ENCODE measurements at regions not wholly inside any gene's neighbourhood (a gene's known extent, or its start where the extent isn't known, plus 50 kb on each side); places are given as distances from the start of the nearest gene placed in this dataset.

DNA sequence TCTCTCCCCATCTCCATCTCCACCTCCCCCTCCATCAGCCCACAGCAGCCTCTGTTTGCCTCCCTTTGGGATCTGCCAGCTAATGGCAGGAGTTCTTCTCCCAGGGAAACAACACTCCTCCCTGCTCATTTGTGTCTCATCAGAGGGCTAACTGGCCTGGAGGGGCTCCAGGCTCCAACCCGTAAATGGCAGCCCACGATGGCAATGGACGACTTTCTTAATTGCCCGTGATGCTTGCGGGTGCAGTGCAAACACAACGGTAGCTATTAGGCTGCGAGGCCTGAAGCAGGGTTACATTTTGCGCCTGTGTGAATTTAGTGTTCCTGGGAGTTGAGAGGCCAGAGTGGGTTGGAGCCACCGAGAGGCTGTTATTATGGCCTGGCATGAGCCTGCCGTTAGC lies 285.1 kb downstream of the TNS1 start:
- DNase-seq = no peak

GRCh38 chr2:217715484-217715883 lies 287.3 kb downstream of the TNS1 start:
- no peak for DNase-seq

GRCh38 chr2:217714287-217714751 lies 288.5 kb downstream of the TNS1 start:
- no peak for DNase-seq

DNA sequence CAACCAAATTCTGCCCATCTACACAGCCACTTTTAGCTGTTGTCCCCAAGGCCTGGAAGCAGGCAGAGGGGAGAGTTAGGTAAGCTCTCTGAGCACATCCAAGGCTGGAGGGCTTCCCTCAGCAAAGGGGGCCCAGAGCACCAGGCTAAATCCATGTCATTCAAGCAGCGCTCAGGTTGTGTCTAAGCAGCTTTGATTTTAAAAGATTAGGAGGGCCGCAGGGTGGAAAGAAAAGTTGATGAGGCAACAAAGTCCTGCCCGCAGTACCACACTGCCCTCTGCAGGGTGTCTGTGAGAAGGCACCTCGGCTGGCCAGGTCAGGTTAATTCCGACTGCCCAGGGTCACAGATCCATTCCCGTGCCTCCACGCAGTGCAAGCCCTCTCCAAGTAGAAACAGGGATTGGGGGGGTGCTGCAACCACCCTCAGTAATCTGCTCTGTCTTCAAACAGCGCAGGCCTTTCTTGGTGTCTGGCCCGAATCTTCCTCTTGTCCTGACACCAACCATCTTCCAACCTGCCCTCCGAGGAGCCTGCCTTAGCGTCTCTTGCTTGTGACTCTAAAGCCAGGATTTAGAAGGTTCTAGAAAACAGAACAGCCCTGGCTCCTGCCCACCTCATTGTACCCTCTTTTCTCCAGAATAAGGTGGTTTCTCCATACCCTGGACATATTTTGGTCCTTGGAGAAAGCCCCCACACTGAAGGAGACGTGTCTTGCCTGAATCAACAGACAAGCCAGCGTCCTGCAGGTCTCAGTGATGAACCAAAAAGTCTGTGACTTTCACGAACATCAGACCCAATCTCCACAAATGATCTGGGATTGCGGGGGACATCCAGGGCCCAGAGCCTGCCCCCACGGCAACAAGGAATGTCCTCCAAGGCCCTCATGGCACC lies 289.2 kb downstream of the TNS1 start:
- peak; percentile 40 to 45 for DNase-seq

DNA sequence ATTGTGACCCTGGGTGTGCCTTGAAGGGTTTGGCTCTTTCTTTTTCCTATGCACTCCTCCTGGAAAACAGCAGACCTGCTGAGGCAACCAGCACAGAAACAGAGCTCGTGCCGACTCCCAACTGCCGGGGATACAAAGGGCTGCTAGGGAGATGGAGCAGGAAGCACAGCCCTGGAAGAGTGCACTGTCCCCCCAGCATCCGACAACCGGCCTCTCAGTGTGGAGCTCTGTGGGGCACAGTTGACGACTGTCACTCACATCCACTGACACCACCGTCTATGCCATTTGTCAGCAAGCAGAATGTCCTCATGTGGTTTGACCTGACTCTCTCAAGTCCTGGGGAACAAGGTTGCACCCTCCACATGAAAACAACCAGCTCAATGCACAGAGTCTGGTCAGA lies 290.4 kb downstream of the TNS1 start:
- no peak for DNase-seq

- DNase-seq = no peak
Observed at GRCh38 chr2:217711188-217711587, 291.6 kb downstream of the TNS1 start.

DNA sequence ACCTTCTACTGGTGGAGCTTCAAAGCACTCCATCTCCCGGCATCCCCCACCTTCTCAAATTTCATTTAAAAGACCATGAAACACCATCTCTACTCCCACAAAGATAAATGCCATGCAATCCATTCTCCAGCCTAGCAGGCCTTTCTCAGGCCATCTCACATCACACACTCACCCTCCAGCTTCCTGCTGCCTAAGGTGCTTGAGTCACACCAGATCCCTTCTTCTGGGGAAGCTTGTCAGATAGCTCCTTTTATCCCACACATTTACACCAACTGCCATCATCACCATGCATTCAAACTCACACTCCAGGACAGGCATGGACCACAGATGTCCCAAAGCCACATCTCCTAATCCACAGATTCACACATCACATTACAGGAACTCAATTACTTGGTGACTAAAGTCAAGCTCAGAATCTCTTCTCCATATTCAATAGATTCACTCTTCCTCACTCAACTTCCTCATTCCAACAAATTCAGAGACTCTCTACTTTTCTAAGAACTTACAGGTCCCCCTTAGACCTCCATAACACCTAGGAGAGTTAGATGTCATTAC lies 292.5 kb downstream of the TNS1 start:
- peak in 1 of 2 experiments; percentile 0 for DNase-seq

DNA sequence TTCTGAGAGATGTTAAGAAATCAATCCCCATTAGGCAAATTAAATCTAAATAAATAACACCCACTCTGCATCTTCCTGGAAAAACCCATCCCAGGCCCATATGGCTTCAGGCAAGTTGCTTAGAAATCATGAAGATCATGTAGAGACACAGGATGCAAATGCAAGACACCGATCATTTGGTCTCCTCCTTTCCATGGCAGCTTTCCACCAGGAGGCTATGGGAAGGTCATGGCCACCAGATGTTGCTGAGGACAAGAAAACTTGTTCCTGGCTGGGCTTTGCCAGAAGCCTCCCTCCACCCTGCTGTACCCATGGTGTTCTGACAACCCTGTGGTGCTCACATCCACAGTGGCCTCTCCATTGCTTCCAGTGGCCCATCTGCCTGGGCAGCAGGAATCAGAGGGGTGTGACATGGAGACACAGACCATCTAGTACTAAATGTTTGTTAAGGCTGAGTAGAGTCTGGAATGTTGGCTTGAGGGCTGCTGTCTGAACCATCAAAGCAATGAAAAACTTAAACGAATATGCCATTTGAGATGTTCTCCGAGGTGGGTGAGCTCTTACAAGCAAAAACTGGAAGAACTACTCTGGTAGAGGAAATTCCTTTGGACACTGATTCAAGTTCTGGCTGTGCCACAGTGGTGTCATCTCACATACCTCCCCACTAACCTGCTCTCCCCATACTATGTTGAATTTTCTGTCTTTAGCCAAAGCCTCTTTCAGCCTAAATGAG lies 293.2 kb downstream of the TNS1 start:
- no peak for DNase-seq

GRCh38 chr2:217707131-217707611 lies 295.6 kb downstream of the TNS1 start:
- no peak for DNase-seq

GRCh38 chr2:217706513-217706912 lies 296.3 kb downstream of the TNS1 start:
- DNase-seq = no peak

DNA sequence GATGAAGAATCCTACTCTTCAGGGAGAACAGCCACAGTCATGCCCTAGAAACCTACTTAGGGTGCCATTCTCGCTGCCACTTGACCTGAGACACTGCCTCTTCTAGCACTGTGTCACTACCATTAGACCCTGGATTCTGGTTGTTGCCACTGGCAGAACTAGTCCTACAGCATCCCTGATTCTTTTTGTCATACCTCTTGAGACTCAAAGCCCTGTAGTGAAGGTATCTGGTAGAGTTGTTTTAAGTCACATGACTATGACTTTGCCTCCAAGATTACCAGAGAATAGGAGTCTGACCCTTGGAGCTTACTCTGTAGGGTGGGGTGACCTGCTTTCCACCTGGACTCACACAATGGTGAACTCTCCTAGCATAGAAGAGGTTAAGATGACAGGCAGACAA lies 296.7 kb downstream of the TNS1 start:
- DNase-seq = no peak

DNA sequence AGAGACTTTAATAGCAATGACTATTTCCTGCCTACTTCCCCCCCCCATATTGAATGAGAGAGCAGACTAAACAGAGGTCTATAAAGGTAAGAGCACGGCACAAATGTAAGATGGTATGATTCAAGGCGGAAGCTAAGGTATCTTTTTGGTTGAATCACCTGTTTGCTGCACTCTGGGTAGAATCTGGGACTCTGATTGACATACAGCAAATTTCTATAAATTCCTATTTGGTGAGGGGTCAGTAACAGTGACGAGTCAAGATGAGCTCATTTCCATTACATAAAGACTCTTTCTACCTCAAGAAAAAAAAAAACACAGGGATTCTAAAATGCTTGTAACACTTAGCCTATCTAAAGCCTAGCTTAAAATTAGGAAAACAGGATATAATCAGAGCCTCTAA lies 297.3 kb downstream of the TNS1 start:
- DNase-seq = no peak

DNA sequence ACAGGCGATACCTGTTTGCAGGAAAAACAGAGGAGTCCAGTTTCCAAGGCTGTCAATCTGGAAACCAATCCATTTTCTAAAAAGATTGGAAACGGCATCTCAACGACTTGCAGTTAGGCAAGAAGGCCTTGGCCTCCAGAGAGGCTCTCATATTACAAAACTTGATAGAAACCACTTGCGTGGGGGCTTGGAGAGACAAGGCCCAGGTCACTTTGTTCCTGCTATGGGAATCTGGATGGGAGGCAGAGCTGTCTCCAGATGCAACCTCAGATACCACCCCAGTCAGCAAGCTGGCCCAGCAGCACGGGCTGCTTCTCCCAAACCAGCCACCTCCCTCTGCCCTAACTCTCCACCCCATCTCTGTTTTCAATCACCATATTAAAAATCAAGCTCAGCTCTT lies 298.8 kb downstream of the TNS1 start:
- DNase-seq = no peak

- DNase-seq = no peak
Observed at GRCh38 chr2:217703102-217703501, 299.7 kb downstream of the TNS1 start.

- DNase-seq = no peak
Observed at GRCh38 chr2:217701622-217702021, 301.2 kb downstream of the TNS1 start.

- no peak for DNase-seq
Observed at GRCh38 chr2:217698691-217699090, 304.1 kb downstream of the TNS1 start.

DNA sequence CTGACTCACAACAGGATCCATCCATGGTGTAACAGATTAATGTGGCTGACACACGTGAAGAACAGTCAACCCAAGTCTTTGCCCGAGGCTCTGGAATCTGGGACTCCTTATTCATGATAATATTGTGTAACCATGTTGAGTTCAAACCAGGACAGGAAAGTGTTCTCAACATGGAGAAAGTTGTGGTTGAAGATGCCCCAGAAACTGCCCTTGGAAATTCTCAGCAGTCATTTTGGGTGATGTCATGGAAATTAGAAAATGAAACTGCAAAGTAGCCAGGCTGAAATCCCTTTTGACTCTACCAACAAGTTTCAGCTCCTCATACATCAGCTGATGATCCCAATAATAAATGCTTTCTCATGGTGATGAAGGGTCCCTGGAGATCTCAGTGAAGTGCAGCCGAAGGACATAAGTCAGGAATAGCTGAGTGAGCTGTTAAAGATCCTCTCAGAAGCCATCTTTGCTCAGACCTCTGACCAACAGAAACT lies 307.7 kb downstream of the TNS1 start:
- no peak for DNase-seq

DNA sequence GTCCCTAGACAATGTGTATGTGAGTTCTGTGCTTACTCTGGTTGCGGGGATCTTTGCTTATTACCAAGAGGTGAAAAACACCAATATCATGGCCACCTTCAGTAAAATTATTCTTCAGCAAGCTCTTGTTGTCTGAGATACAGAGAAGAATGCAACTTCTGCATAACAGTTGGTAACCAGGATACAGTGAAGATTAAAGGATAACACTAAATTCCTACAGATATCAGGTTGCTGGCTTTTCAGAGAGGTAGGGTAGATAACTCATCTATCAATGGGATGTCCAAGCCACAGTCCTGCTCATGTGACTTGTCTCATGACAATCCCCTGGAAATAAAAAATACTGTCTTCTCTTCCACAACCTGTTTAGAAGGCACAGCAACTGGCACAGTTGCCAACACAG lies 308.5 kb downstream of the TNS1 start:
- no peak for DNase-seq

GRCh38 chr2:217693363-217693762 lies 309.4 kb downstream of the TNS1 start:
- DNase-seq = no peak

- no peak for DNase-seq
Observed at GRCh38 chr2:217691920-217692666, 310.7 kb downstream of the TNS1 start.

- no peak for DNase-seq
Observed at GRCh38 chr2:217691516-217691915, 311.3 kb downstream of the TNS1 start.

- DNase-seq = no peak
Observed at GRCh38 chr2:217689053-217689452, 313.7 kb downstream of the TNS1 start.

GRCh38 chr2:217688494-217688893 lies 314.3 kb downstream of the TNS1 start:
- DNase-seq = no peak
